Upper lobe of left lung (tissue), 6 donors: ENCODE measurements at regions not wholly inside any gene's neighbourhood (a gene's known extent, or its start where the extent isn't known, plus 50 kb on each side); places are given as distances from the start of the nearest gene placed in this dataset.

ENCODE experiments used
- ATAC-seq, 2 donors: fragments of 200-7000 bp; cut with Tn5 transposase; one replicate each; pipeline ENCODE4 v1.9.1; 2022; ENCODE audit warnings: mild to moderate bottlenecking in 2 of 2, moderate library complexity in 2 of 2; ENCODE audit not compliant: low FRiP score in 2 of 2
- DNase-seq, 2 donors: peaks; one replicate each; pipeline ENCODE4 v3.0.0-alpha.2; 2019 to 2020
- H3K27ac ChIP-seq, 4 donors: fragments of 200-600 bp; sonication (generic); one replicate each; pipeline ENCODE4 v1.5.1; 2016 to 2019
- H3K27me3 ChIP-seq, 4 donors: fragments of 200-600 bp; sonication (generic); one replicate each; pipeline ENCODE4 v1.5.1; 2017 to 2019
- H3K36me3 ChIP-seq, 4 donors: fragments of 200-600 bp; sonication (generic); one replicate each; pipeline ENCODE4 v1.5.1; 2016 to 2019
- H3K4me1 ChIP-seq, 4 donors: fragments of 200-600 bp; sonication (generic); one replicate each; pipeline ENCODE4 v1.5.1; 2018 to 2019
- H3K4me3 ChIP-seq, 4 donors: fragments of 200-600 bp; sonication (generic); one replicate each; pipeline ENCODE4 v1.5.1; 2017 to 2019; ENCODE audit warnings: mild to moderate bottlenecking in 2 of 4, moderate library complexity in 1 of 4
- H3K9me3 ChIP-seq, 4 donors: fragments of 200-600 bp; sonication (generic); one replicate each; pipeline ENCODE4 v1.5.1; 2018 to 2019
- EP300 ChIP-seq, 4 donors: sonication (generic); formaldehyde crosslinking; IDR thresholded peaks; one replicate each; pipeline ENCODE4 v1.5.1; 2017; ENCODE audit warnings: antibody characterized with exemption in 4 of 4, control low read depth in 2 of 4
- POLR2A ChIP-seq, 4 donors: fragments of 450-650 bp; IDR thresholded peaks; one replicate each; pipeline ENCODE4 v1.5.1; 2016 to 2017; ENCODE audit warnings: antibody characterized with exemption in 4 of 4, mild to moderate bottlenecking in 2 of 4
- POLR2AphosphoS5 ChIP-seq, 2 donors: sonication (generic); formaldehyde crosslinking; IDR thresholded peaks; one replicate each; pipeline ENCODE4 v1.5.1; 2017; ENCODE audit warnings: antibody characterized with exemption in 2 of 2
- WGBS, 2 donors: methylation state at CpG; one replicate each; pipeline ENCODE4 v1.1.5; 2017 to 2018; 5-methylcytosine and 5-hydroxymethylcytosine counted together
- TF ChIP-seq, protein P1 (sequence below), 6 experiments: fragments of 450-650 bp in 4 of 6; fragments of 200-600 bp in 2 of 6; sonication (generic) in 2 of 6; IDR thresholded peaks; one replicate each; pipeline ENCODE4 v1.5.1; 2016 to 2019; ENCODE audit warnings: antibody characterized with exemption in 6 of 6
- donor health status: DM: no; HTN: no; CAD: no; lungs with moderate emphysema.
- donor health status: DM: no; HTN: yes; CAD: no; lungs with severe emphysema.

DNA sequence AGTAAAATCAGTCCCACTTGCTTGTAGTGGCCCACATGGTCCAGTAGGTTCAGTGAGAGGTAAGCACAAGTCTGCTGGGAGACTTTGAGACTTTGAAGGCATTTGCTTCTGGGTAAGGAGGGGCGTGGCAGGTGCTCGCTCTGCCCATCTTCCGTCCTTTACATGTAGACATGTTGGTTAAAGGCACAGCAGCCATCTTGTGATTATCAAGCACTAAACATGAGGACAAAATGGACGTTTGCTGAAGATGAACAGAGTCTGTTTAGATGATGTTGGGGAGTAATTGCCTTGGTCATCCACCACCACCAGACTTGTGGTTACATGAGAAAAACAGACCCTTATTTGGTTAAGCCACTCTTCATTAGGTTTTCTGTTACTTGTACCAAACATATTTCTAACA is 252.8 kb upstream of the PARD3B start:
- no peak overlapping the region for H3K27ac ChIP-seq
- no peak overlapping the region for H3K4me3 ChIP-seq
- H3K4me1 ChIP-seq: no peaks in the 10 kb centered on the region
- no peak for DNase-seq
- TF ChIP-seq POLR2AphosphoS5 (IDR thresholded peaks at IDR 0.05) (no peak), POLR2A (IDR thresholded peaks at IDR 0.05) (no peak), EP300 (IDR thresholded peaks at IDR 0.05) (no peak)
- TF ChIP-seq, protein P1, sequence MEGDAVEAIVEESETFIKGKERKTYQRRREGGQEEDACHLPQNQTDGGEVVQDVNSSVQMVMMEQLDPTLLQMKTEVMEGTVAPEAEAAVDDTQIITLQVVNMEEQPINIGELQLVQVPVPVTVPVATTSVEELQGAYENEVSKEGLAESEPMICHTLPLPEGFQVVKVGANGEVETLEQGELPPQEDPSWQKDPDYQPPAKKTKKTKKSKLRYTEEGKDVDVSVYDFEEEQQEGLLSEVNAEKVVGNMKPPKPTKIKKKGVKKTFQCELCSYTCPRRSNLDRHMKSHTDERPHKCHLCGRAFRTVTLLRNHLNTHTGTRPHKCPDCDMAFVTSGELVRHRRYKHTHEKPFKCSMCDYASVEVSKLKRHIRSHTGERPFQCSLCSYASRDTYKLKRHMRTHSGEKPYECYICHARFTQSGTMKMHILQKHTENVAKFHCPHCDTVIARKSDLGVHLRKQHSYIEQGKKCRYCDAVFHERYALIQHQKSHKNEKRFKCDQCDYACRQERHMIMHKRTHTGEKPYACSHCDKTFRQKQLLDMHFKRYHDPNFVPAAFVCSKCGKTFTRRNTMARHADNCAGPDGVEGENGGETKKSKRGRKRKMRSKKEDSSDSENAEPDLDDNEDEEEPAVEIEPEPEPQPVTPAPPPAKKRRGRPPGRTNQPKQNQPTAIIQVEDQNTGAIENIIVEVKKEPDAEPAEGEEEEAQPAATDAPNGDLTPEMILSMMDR (IDR thresholded peaks at IDR 0.05): no peak
- ATAC-seq: no peak
- H3K9me3 ChIP-seq: no peaks in the 10 kb centered on the region
- no peaks in the 10 kb centered on the region for H3K36me3 ChIP-seq
- WGBS, 2 donors: 92 to 97% methylated on average over 4 of the region's 4 CpGs
- H3K27me3 ChIP-seq: no peaks in the 10 kb centered on the region

DNA sequence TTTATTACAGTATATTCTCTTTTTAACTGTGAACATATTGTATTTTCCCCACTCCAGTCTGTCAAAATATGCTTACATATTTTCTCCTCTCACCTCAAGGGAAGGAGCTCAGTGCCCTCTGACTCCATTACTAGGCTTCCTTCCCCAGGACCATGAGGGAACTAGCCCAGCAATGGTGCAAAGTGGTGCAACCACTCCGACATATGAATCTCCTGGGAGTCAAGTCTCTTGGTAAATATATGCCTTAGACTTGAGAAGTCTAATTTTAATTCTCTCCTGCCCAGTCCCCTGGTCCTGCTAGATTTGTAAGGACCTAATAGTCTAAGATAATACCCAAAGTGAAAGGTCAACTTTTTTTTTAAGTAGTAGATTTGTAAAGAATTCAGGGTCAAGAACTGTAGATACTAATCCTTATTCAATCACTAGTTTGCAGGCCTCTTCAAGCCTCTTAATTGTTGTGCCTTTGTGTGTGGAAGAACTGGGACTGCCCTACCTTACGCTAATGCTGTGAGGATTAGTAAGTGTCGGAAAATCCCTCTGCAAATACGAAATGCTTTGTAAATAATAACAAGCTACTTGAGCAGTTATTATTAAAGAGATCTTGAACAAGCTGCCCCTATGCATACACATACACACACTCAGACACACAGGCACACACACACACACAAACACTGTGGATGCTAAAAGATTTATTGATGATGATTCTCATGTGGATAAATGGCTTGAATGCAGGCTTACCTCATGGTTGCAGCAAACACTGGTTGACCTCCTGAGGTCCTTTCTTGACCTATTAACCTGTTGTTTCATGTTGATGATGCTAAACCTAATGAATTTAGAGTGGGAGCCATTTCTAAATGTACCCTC is 251.2 kb upstream of the PARD3B start:
- H3K36me3 ChIP-seq: no peaks in the 10 kb centered on the region
- no peaks in the 10 kb centered on the region for H3K9me3 ChIP-seq
- TF ChIP-seq POLR2A (IDR thresholded peaks at IDR 0.05) (no peak), EP300 (IDR thresholded peaks at IDR 0.05) (no peak), POLR2AphosphoS5 (IDR thresholded peaks at IDR 0.05) (no peak)
- TF ChIP-seq, protein P1 (IDR thresholded peaks at IDR 0.05): no peak
- H3K4me1 ChIP-seq: no peaks in the 10 kb centered on the region
- H3K4me3 ChIP-seq: no peak overlapping the region
- H3K27me3 ChIP-seq: no peaks in the 10 kb centered on the region
- no peak for ATAC-seq
- WGBS, 2 donors: 59 to 76% methylated on average over 4 of the region's 4 CpGs
- H3K27ac ChIP-seq: no peak overlapping the region
- DNase-seq: no peak

DNA sequence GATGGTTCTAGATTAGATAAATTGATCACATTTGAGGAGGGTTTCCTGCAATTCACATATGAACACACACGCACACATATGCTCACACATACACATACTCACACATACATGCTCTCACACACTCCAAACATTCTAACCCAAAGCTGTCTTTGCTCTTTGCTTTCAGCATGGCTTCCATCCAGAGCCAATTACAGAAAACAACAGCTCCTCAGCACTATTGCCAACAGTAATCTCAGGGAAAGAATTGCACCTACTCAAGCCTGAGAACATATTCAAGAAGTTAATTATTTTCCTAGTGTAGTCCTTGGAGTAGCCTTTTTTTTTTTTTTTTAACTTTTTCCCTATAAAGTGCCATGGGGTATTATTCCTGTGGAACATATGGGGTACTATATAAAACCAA is 246.9 kb upstream of the PARD3B start:
- Histone ChIP-seq H3K9me3 (no peaks in the 10 kb centered on the region), H3K27ac (no peak overlapping the region), H3K4me1 (no peaks in the 10 kb centered on the region), H3K36me3 (no peaks in the 10 kb centered on the region), H3K27me3 (no peaks in the 10 kb centered on the region), H3K4me3 (no peak overlapping the region)
- ATAC-seq (no peak), DNase-seq (no peak)
- WGBS, 2 donors: 64 to 79% methylated on average over 1 of the region's 1 CpG
- TF ChIP-seq POLR2AphosphoS5 (IDR thresholded peaks at IDR 0.05): no peak
- TF ChIP-seq, protein P1 (IDR thresholded peaks at IDR 0.05): no peak
- TF ChIP-seq POLR2A (IDR thresholded peaks at IDR 0.05): no peak
- TF ChIP-seq EP300 (IDR thresholded peaks at IDR 0.05): no peak

DNA sequence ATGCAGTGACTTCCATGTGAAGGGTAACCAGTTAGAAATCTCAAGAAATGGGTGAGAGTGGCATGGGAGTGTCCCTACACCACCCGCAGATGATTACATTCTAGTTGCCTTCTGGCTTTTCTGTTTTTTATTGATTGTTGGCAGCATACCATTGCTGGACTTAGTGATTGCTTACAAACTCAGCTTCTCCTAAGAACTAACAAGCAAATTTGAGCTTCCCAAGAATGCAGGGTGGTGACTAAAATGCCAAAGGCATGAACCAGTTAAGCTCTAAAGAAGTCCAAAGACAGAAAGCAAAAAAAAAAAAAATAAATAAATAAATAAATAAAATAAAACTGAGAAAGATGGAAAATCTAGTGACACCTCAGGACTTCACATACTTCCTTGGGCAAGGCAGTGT is 245.5 kb upstream of the PARD3B start:
- Histone ChIP-seq H3K27me3 (no peaks in the 10 kb centered on the region), H3K27ac (no peak overlapping the region), H3K4me1 (no peaks in the 10 kb centered on the region), H3K36me3 (no peaks in the 10 kb centered on the region), H3K9me3 (no peaks in the 10 kb centered on the region), H3K4me3 (no peak overlapping the region)
- 92 to 100% methylated on average over 1 of the region's 1 CpG for WGBS, 2 donors
- TF ChIP-seq POLR2AphosphoS5 (IDR thresholded peaks at IDR 0.05) (no peak), EP300 (IDR thresholded peaks at IDR 0.05) (no peak), POLR2A (IDR thresholded peaks at IDR 0.05) (no peak)
- TF ChIP-seq, protein P1 (IDR thresholded peaks at IDR 0.05): no peak
- ATAC-seq (no peak), DNase-seq (no peak)

DNA sequence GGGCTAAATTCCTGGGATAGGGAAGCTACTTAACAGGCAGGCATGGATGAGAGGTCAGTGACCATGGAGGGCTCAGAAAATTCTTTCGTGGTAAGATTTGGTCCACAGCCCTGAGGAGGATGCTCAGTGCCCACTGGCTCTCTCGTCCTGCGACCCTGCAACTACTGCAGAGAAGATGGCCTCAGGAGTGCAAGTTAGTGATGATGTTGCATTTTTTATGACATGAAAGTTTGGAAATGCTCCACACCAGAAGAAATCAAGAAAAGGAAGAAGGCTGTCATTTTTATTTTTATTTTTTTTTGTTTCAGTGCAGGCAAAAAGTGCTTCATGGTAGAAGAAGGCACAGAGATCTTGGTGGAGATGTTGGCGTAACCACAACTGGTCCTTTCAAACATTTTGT is 238.6 kb upstream of the PARD3B start:
- 86 to 96% methylated on average over 4 of the region's 4 CpGs for WGBS, 2 donors
- Histone ChIP-seq H3K4me3 (no peak overlapping the region), H3K4me1 (no peaks in the 10 kb centered on the region), H3K27ac (no peak overlapping the region), H3K36me3 (no peaks in the 10 kb centered on the region), H3K9me3 (no peaks in the 10 kb centered on the region), H3K27me3 (no peaks in the 10 kb centered on the region)
- TF ChIP-seq EP300 (IDR thresholded peaks at IDR 0.05) (no peak), POLR2AphosphoS5 (IDR thresholded peaks at IDR 0.05) (no peak), POLR2A (IDR thresholded peaks at IDR 0.05) (no peak)
- TF ChIP-seq, protein P1 (IDR thresholded peaks at IDR 0.05): no peak
- ATAC-seq (no peak), DNase-seq (no peak)
